ENCODE measurements at regions not wholly inside any gene's neighbourhood (a gene's known extent, or its start where the extent isn't known, plus 50 kb on each side); places are given as distances from the start of the nearest gene placed in this dataset.
A peak's percentile ranks its signal among the peaks of the same experiment; 100 is the strongest.

GRCh38 chr6:27814665-27815424 lies 97.4 kb downstream of the OR2B2 start (continued):
- TF ChIP-seq TAF1 (CRISPR knock-in tag; IDR thresholded peaks at IDR 0.05) (peak; percentile 69; the same call in 1 of the 2 replicates), TBX2 (CRISPR knock-in tag; IDR thresholded peaks at IDR 0.05; ENCODE audit: borderline replicate concordance) (no peak), ZSCAN30 (CRISPR knock-in tag; IDR thresholded peaks at IDR 0.05) (0 out of 2 replicates have a peak, but pooled peaks have one; percentile 8), KMT2B (CRISPR knock-in tag; IDR thresholded peaks at IDR 0.05) (0 out of 2 replicates have a peak, but pooled peaks have one; percentile 13), PHF21A (CRISPR knock-in tag; IDR thresholded peaks at IDR 0.05) (peak; percentile 58; the same call in 1 of the 2 replicates), ERF (CRISPR knock-in tag; IDR thresholded peaks at IDR 0.05) (peak; percentile 39; the same call in 1 of the 2 replicates), SIX4 (CRISPR knock-in tag; IDR thresholded peaks at IDR 0.05) (0 out of 2 replicates have a peak, but pooled peaks have one; percentile 22), MED1 (CRISPR knock-in tag; IDR thresholded peaks at IDR 0.05) (peak; percentile 58; the same call in 1 of the 2 replicates), SIN3B (IDR thresholded peaks at IDR 0.05; ENCODE audit: low read length) (no peak), MED13 (CRISPR knock-in tag; IDR thresholded peaks at IDR 0.05) (peak; percentile 64; the same call in 1 of the 2 replicates), RBFOX2 (IDR thresholded peaks at IDR 0.05; ENCODE audit: low read depth, low read length) (peak; percentile 59; the same call in 1 of the 2 replicates), JARID2 (CRISPR knock-in tag; IDR thresholded peaks at IDR 0.05; ENCODE audit: insufficient replicate concordance) (no peak), FOXA1 (IDR thresholded peaks at IDR 0.05) (no peak), FOXA1 (CRISPR knock-in tag; IDR thresholded peaks at IDR 0.05) (0 out of 2 replicates have a peak, but pooled peaks have one; percentile 3), ATF5 (CRISPR knock-in tag; IDR thresholded peaks at IDR 0.05; ENCODE audit: low read depth) (no peak), ZNF629 (CRISPR knock-in tag; conservative IDR thresholded peaks at IDR 0.05) (no peak), STAG1 (CRISPR knock-in tag; IDR thresholded peaks at IDR 0.05) (no peak)
- TF ChIP-seq, protein P1, sequence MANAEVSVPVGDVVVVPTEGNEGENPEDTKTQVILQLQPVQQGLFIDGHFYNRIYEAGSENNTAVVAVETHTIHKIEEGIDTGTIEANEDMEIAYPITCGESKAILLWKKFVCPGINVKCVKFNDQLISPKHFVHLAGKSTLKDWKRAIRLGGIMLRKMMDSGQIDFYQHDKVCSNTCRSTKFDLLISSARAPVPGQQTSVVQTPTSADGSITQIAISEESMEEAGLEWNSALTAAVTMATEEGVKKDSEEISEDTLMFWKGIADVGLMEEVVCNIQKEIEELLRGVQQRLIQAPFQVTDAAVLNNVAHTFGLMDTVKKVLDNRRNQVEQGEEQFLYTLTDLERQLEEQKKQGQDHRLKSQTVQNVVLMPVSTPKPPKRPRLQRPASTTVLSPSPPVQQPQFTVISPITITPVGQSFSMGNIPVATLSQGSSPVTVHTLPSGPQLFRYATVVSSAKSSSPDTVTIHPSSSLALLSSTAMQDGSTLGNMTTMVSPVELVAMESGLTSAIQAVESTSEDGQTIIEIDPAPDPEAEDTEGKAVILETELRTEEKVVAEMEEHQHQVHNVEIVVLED (CRISPR knock-in tag; IDR thresholded peaks at IDR 0.05; ENCODE audit: borderline replicate concordance) = no peak
- TF ChIP-seq, protein P2, sequence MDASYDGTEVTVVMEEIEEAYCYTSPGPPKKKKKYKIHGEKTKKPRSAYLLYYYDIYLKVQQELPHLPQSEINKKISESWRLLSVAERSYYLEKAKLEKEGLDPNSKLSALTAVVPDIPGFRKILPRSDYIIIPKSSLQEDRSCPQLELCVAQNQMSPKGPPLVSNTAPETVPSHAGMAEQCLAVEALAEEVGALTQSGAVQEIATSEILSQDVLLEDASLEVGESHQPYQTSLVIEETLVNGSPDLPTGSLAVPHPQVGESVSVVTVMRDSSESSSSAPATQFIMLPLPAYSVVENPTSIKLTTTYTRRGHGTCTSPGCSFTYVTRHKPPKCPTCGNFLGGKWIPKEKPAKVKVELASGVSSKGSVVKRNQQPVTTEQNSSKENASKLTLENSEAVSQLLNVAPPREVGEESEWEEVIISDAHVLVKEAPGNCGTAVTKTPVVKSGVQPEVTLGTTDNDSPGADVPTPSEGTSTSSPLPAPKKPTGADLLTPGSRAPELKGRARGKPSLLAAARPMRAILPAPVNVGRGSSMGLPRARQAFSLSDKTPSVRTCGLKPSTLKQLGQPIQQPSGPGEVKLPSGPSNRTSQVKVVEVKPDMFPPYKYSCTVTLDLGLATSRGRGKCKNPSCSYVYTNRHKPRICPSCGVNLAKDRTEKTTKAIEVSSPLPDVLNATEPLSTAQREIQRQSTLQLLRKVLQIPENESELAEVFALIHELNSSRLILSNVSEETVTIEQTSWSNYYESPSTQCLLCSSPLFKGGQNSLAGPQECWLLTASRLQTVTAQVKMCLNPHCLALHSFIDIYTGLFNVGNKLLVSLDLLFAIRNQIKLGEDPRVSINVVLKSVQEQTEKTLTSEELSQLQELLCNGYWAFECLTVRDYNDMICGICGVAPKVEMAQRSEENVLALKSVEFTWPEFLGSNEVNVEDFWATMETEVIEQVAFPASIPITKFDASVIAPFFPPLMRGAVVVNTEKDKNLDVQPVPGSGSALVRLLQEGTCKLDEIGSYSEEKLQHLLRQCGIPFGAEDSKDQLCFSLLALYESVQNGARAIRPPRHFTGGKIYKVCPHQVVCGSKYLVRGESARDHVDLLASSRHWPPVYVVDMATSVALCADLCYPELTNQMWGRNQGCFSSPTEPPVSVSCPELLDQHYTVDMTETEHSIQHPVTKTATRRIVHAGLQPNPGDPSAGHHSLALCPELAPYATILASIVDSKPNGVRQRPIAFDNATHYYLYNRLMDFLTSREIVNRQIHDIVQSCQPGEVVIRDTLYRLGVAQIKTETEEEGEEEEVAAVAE (CRISPR knock-in tag; IDR thresholded peaks at IDR 0.05; ENCODE audit: borderline replicate concordance) = peak; percentile 89
- TF ChIP-seq, protein P3, sequence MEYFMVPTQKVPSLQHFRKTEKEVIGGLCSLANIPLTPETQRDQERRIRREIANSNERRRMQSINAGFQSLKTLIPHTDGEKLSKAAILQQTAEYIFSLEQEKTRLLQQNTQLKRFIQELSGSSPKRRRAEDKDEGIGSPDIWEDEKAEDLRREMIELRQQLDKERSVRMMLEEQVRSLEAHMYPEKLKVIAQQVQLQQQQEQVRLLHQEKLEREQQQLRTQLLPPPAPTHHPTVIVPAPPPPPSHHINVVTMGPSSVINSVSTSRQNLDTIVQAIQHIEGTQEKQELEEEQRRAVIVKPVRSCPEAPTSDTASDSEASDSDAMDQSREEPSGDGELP (IDR thresholded peaks at IDR 0.05; ENCODE audit: borderline replicate concordance, low read depth) = no peak
- TF ChIP-seq, protein P4, sequence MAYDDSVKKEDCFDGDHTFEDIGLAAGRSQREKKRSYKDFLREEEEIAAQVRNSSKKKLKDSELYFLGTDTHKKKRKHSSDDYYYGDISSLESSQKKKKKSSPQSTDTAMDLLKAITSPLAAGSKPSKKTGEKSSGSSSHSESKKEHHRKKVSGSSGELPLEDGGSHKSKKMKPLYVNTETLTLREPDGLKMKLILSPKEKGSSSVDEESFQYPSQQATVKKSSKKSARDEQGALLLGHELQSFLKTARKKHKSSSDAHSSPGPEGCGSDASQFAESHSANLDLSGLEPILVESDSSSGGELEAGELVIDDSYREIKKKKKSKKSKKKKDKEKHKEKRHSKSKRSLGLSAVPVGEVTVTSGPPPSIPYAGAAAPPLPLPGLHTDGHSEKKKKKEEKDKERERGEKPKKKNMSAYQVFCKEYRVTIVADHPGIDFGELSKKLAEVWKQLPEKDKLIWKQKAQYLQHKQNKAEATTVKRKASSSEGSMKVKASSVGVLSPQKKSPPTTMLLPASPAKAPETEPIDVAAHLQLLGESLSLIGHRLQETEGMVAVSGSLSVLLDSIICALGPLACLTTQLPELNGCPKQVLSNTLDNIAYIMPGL (CRISPR knock-in tag; IDR thresholded peaks at IDR 0.05; ENCODE audit: borderline replicate concordance in 1 of 2, low read depth in 1 of 2) = peak in 1 of 2 experiments; percentile 75; a peak in 2 of 4 replicates

Measured in HepG2 (cell line).